ENCODE measurements at regions not wholly inside any gene's neighbourhood (a gene's known extent, or its start where the extent isn't known, plus 50 kb on each side); places are given as distances from the start of the nearest gene placed in this dataset.

DNA sequence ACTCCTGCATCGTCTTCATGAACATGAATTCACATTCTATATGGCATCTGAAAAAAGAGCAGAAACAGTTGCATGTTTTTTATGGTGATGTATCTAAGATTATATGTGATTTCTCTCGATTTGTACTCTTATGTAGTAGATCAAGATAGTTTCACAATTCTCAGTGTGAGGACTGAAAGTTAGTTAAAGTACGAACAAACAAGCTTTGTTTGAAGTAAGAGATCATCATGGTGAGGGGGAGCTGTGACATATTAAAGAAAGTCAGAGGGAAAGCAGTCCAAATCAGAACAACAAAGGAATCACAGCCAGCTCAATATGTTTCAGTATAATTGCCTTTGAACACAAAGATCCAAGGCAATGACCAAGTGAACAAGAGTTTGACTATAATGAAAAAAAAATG is 1140.6 kb downstream of the SH3BGRL start (continued):
- TF ChIP-seq ATF6 (CRISPR knock-in tag; IDR thresholded peaks at IDR 0.05): no peak
- no peak for TF ChIP-seq ZNF395 (CRISPR knock-in tag; IDR thresholded peaks at IDR 0.05)

GRCh38 chrX:82362550-82362949 is 1145.5 kb upstream of the POU3F4 start:
- no peak for ATAC-seq
- Histone ChIP-seq H3K79me2 (ENCODE audit: control insufficient read depth, insufficient read depth, low read length) (no peaks in the 10 kb centered on the region), H3K9me1 (ENCODE audit: control insufficient read depth, insufficient read depth, low read length) (no peaks in the 10 kb centered on the region), H3K4me1 (replicated peaks in 1 of 2; ENCODE audit: control insufficient read depth in 2 of 2, insufficient read depth in 2 of 2, low read length in 2 of 2) (no peaks in the 10 kb centered on the region), H3K4me3 (no peak overlapping the region), H3K27ac (ENCODE audit: extremely low read depth, low read depth, low read length) (no peak overlapping the region), H2AFZ (ENCODE audit: low read depth, low read length) (no peak overlapping the region), H3K9me3 (replicated peaks; ENCODE audit: control insufficient read depth, insufficient read depth, low read depth, low read length) (no peaks in the 10 kb centered on the region), H3K9ac (ENCODE audit: insufficient read depth in 1 of 2, low read depth in 2 of 2, low read length in 2 of 2) (no peak overlapping the region), H4K20me1 (replicated peaks; ENCODE audit: control insufficient read depth, insufficient read depth, low read length) (no peaks in the 10 kb centered on the region), H3K27me3 (ENCODE audit: control insufficient read depth in 2 of 2, insufficient read depth in 2 of 2, low read length in 2 of 2) (no peaks in the 10 kb centered on the region), H3K4me2 (ENCODE audit: insufficient read depth, low read length) (no peak overlapping the region), H3K36me3 (ENCODE audit: control insufficient read depth, insufficient read depth, low read length) (no peaks in the 10 kb centered on the region)
- TF ChIP-seq PATZ1 (CRISPR knock-in tag; IDR thresholded peaks at IDR 0.05; ENCODE audit: borderline replicate concordance): no peak
- no peak for TF ChIP-seq MCM5 (IDR thresholded peaks at IDR 0.05; ENCODE audit: low read depth)
- no peak for TF ChIP-seq USF1 (CRISPR knock-in tag; IDR thresholded peaks at IDR 0.05)
- TF ChIP-seq CREM (IDR thresholded peaks at IDR 0.05; ENCODE audit: low read depth): no peak
- TF ChIP-seq POLR2AphosphoS5 (IDR thresholded peaks at IDR 0.05; ENCODE audit: control insufficient read depth, insufficient read depth, low read depth, low read length): no peak
- TF ChIP-seq NCOA6 (IDR thresholded peaks at IDR 0.05): no peak
- ChIA-PET POLR2A (no interaction called here), CTCF (ENCODE audit: low intra/inter-chr PET ratio) (no interaction called here)
- 1% methylated on average over 5 of the region's 5 CpGs for WGBS (ENCODE audit: insufficient coverage, low coverage, missing lambda C conversion rate)
- in situ Hi-C loops (cut with MboI) (no loop called here), intact Hi-C loops (cut with micrococcal nuclease) (no loop called here)
- no TSS peak for BruUV-seq (replicated peaks)
- no peak for FAIRE-seq
- DNase-seq (ENCODE audit: extremely low read depth in 1 of 4, low spot score in 3 of 4): no peak
